ENCODE measurements at regions not wholly inside any gene's neighbourhood (a gene's known extent, or its start where the extent isn't known, plus 50 kb on each side); places are given as distances from the start of the nearest gene placed in this dataset.

DNA sequence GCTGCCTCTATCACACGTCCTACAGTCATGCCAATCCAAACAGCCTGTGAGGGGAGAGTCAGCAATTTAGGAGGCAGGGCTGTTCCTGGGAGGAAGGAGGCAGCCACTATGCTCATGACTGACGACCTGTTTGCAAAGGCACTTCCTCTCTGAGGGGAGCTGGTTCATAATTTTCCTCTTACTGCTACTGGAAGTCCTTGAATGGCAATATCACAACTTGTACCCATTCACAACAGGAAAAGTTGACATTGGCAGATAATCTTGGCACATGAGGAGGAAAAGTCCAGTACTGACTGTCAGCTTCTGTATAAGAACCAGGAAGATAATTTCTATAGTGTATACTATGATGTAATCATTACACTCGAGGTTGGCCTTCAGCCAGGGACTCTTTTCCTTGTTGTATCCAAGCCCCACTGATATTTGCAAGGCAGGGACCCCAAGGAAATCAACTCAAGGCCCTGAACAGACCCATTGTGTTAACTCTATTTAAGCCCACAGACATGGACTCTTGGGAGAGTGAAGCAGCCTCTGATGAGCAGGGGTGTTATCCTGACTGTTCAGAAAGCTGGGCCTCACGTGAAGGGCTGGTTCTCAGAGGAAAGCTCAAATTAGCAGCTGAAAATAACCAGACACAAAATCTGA lies 267.3 kb upstream of the ADAMTS9 start:
- Mint-ChIP-seq H3K36me3 (ENCODE audit: low read depth) (no peaks in the 10 kb centered on the region), H3K9me3 (no peaks in the 10 kb centered on the region), H3K4me1 (ENCODE audit: low read depth) (no peaks in the 10 kb centered on the region), H3K4me3 (no peak overlapping the region), H3K27me3 (peaks cover 1% of the 10 kb centered on the region), H3K27ac (no peak overlapping the region)
- intact Hi-C loops (cut with micrococcal nuclease) = no loop called here
- DNase-seq (no peak), ATAC-seq (no peak)
- ChIA-PET POLR2A (no interaction called here), CTCF (interaction anchor here (1.3 kb wide), 1 partner anchor 19 kb away, joined by 3 read pairs; no protein-coding TSS in a partner anchor)
- TF ChIP-seq, protein P1, sequence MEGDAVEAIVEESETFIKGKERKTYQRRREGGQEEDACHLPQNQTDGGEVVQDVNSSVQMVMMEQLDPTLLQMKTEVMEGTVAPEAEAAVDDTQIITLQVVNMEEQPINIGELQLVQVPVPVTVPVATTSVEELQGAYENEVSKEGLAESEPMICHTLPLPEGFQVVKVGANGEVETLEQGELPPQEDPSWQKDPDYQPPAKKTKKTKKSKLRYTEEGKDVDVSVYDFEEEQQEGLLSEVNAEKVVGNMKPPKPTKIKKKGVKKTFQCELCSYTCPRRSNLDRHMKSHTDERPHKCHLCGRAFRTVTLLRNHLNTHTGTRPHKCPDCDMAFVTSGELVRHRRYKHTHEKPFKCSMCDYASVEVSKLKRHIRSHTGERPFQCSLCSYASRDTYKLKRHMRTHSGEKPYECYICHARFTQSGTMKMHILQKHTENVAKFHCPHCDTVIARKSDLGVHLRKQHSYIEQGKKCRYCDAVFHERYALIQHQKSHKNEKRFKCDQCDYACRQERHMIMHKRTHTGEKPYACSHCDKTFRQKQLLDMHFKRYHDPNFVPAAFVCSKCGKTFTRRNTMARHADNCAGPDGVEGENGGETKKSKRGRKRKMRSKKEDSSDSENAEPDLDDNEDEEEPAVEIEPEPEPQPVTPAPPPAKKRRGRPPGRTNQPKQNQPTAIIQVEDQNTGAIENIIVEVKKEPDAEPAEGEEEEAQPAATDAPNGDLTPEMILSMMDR (IDR thresholded peaks at IDR 0.05) = no peak

DNA sequence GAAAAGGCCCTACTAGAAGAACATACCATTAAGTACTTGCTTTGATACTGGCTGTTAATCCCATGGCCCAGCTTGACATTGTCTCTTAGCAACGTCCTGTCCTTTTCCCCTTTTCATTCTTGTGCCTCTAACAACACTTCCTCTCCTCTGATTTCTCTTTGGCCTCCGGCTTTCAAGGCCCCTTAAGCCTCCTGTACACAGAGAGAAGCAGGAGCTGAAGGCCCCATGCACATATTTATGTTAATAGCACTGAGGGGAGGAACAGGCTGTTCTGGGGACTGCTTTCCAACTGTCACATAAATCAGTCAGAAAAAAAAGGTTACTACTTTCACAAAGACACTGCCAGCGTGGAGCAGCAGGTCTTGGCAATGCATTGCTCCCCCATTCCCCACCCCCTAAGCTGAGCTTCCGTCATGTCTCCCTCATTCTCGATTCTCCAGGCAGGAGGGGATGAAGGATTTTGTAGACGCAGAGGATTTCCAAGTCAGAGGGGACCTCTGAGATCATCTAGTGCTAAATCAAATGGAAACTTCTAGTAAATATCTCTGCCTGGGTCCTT lies 257.4 kb upstream of the ADAMTS9 start:
- POLR2A ChIA-PET = no interaction called here
- H3K27me3 Mint-ChIP-seq = no peaks in the 10 kb centered on the region
- ATAC-seq (no peak), DNase-seq (no peak)
- CTCF ChIA-PET = no interaction called here
- H3K4me1 Mint-ChIP-seq (ENCODE audit: low read depth) = no peaks in the 10 kb centered on the region
- no peak overlapping the region for H3K27ac Mint-ChIP-seq
- intact Hi-C loops (cut with micrococcal nuclease) = no loop called here
- H3K9me3 Mint-ChIP-seq = peaks cover 3% of the 10 kb centered on the region
- H3K4me3 Mint-ChIP-seq = no peak overlapping the region
- H3K36me3 Mint-ChIP-seq (ENCODE audit: low read depth) = no peaks in the 10 kb centered on the region
- TF ChIP-seq, protein P1 (IDR thresholded peaks at IDR 0.05) = no peak

DNA sequence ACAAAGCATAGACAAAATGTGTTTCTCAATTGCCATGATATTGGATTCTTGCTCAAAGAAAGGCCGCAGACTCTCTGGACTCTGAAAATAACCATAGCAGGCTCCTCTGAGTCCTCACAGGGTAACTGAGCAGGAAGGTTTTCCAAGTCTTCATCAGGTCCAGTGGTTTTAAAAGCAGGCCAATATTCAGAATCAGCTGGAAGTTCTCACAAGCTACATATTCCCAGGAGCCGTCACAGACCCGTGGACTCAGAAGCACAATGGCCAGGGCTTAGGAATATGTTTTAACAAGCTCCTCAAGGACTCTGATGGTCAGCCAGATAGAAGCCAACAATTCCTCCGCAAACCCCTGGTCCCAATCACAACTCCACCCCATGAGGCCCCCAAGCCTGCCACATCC lies 256.1 kb upstream of the ADAMTS9 start:
- ChIA-PET CTCF (no interaction called here), POLR2A (no interaction called here)
- Mint-ChIP-seq H3K9me3 (peaks cover 4% of the 10 kb centered on the region), H3K4me1 (ENCODE audit: low read depth) (no peaks in the 10 kb centered on the region), H3K36me3 (ENCODE audit: low read depth) (no peaks in the 10 kb centered on the region), H3K27me3 (no peaks in the 10 kb centered on the region), H3K4me3 (no peak overlapping the region), H3K27ac (no peak overlapping the region)
- intact Hi-C loops (cut with micrococcal nuclease) = no loop called here
- ATAC-seq (no peak), DNase-seq (no peak)
- TF ChIP-seq, protein P1 (IDR thresholded peaks at IDR 0.05) = no peak

- peaks cover 3% of the 10 kb centered on the region for H3K9me3 Mint-ChIP-seq
- no peak overlapping the region for H3K27ac Mint-ChIP-seq
- no peaks in the 10 kb centered on the region for H3K27me3 Mint-ChIP-seq
- H3K4me1 Mint-ChIP-seq (ENCODE audit: low read depth) = no peaks in the 10 kb centered on the region
- DNase-seq (no peak), ATAC-seq (no peak)
- no peak overlapping the region for H3K4me3 Mint-ChIP-seq
- no peaks in the 10 kb centered on the region for H3K36me3 Mint-ChIP-seq (ENCODE audit: low read depth)
- POLR2A ChIA-PET = no interaction called here
- intact Hi-C loops (cut with micrococcal nuclease) = no loop called here
- CTCF ChIA-PET = no interaction called here
- TF ChIP-seq, protein P1 (IDR thresholded peaks at IDR 0.05) = no peak
Observed at GRCh38 chr3:64940596-64941348, 253.0 kb upstream of the ADAMTS9 start.

- no peak for ATAC-seq
- no peaks in the 10 kb centered on the region for H3K36me3 Mint-ChIP-seq (ENCODE audit: low read depth)
- H3K27ac Mint-ChIP-seq = no peak overlapping the region
- intact Hi-C loops (cut with micrococcal nuclease) = no loop called here
- no peak overlapping the region for H3K4me3 Mint-ChIP-seq
- H3K4me1 Mint-ChIP-seq (ENCODE audit: low read depth) = no peaks in the 10 kb centered on the region
- ChIA-PET POLR2A (no interaction called here), CTCF (no interaction called here)
- peaks cover 3% of the 10 kb centered on the region for H3K9me3 Mint-ChIP-seq
- no peaks in the 10 kb centered on the region for H3K27me3 Mint-ChIP-seq
- TF ChIP-seq, protein P1 (IDR thresholded peaks at IDR 0.05) = no peak
- DNase-seq = no peak
Observed at GRCh38 chr3:64939747-64940450, 252.1 kb upstream of the ADAMTS9 start.
